GM20000 (cell line): ENCODE measurements at regions not wholly inside any gene's neighbourhood (a gene's known extent, or its start where the extent isn't known, plus 50 kb on each side); places are given as distances from the start of the nearest gene placed in this dataset.

Source experiments
- DNase-seq: peaks from one replicate; pipeline ENCODE4 v3.0.0; 2012; ENCODE audit warnings: low spot score
- TF ChIP-seq, protein P1 (sequence below): IDR thresholded peaks from 2 replicates; pipeline ENCODE4 v1.5.1; 2012; ENCODE audit warnings: mild to moderate bottlenecking, control low read depth; ENCODE audit errors: extremely low read depth, missing control alignments

DNA sequence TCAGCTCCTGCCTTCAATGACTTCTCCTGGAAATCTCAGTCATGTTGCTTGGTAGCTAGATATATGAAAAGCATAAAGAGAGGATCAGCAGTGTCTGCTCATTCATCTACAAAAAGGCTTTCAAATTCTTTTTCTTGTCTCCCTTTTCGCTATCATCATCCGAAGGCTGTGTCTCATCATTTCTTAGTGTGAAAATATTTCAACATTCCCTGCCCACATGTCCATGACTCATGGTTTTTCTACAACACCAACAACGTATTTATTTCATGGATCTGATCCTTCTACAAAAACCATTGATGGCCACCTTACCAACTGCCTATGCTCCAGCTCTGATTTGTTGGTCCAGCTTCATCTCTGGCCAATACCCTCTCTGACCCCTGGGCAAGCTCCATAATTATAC, 472.5 kb upstream of the GHITM start:
- no peak for DNase-seq

DNA sequence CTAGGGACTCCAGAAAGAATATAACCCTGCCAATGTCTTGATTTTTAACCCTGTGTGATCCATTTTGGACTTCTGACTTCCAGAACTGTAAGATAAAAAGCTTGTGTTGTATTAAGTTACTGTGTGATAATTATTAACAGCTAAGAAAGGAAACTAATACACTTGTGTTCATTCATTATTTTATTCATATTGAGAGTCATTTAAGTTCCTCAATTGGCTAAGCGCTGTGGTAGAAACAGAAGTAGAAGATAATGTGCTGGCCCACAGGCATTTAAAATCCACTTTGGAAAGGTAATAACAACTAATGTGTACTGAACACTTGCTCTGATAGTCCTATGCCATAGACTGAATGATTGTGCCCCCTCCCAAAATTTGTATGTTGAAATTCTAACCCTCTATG, 471.7 kb upstream of the GHITM start:
- TF ChIP-seq, protein P1, sequence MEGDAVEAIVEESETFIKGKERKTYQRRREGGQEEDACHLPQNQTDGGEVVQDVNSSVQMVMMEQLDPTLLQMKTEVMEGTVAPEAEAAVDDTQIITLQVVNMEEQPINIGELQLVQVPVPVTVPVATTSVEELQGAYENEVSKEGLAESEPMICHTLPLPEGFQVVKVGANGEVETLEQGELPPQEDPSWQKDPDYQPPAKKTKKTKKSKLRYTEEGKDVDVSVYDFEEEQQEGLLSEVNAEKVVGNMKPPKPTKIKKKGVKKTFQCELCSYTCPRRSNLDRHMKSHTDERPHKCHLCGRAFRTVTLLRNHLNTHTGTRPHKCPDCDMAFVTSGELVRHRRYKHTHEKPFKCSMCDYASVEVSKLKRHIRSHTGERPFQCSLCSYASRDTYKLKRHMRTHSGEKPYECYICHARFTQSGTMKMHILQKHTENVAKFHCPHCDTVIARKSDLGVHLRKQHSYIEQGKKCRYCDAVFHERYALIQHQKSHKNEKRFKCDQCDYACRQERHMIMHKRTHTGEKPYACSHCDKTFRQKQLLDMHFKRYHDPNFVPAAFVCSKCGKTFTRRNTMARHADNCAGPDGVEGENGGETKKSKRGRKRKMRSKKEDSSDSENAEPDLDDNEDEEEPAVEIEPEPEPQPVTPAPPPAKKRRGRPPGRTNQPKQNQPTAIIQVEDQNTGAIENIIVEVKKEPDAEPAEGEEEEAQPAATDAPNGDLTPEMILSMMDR = no peak
- no peak for DNase-seq

More for the DNA sequence above, 472.5 kb upstream of the GHITM start:
- TF ChIP-seq, protein P1 = no peak

DNA sequence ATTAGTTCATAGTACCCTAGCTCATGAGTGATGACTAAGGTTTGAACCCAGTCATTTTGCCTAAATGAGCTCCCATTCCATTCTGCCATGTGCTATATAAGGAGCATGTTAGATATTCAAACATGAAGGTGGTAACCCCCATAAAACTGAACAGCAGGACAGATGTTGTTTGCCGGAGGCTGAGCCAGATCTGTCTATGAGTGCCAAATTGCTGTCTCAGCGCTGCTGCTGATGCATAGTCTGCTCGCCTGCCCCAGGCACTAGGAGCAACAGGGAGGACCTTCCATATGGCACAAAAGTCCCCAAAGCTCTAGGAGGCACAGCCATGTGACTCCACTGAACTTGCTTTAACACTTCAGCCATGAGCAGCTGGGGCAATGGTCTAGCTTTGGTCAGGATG, 466.0 kb upstream of the GHITM start:
- no peak for DNase-seq

DNA sequence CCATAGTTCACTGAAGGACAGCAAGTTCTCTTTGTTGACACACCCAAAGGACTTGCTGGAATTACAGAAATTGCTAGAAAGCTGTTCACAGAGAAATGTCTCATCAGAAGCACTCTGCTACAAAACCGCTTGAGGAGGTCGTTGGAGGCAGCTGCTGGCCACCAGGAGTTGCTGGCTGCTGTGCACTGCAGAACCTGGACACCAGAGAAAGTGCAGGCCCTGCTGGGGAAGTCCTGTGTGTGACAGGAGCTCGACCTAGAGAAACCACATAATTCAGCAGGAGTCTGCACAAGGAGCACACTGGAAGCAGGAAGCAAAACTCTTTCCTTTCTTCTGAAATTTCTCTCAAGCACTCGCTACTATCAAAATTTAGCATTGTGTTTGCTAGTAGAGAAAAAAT, 461.5 kb upstream of the GHITM start:
- TF ChIP-seq, protein P1 = no peak

More for the DNA sequence above, 466.0 kb upstream of the GHITM start:
- TF ChIP-seq, protein P1 = no peak

DNA sequence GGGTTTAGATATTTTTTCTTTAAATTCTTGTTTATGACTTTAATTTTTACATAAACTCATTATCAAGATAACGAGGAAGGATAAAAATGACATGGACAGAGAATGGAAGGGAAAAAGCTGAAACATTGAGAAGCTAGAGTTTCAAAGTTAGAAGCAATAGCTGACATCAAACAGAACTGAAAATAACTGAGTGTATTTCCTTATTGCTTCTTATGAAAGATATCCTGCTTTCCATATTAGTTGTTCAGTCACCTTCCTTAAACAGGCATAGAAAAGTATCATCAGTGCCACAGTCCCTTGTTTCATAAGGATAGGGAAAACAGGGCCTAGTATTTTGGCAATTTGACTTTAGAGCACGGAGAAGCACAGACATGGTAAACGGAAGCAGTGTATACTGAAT, 460.5 kb upstream of the GHITM start:
- no peak for DNase-seq
- TF ChIP-seq, protein P1 = no peak

More for the DNA sequence above, 461.5 kb upstream of the GHITM start:
- peak; percentile 15 for DNase-seq

DNA sequence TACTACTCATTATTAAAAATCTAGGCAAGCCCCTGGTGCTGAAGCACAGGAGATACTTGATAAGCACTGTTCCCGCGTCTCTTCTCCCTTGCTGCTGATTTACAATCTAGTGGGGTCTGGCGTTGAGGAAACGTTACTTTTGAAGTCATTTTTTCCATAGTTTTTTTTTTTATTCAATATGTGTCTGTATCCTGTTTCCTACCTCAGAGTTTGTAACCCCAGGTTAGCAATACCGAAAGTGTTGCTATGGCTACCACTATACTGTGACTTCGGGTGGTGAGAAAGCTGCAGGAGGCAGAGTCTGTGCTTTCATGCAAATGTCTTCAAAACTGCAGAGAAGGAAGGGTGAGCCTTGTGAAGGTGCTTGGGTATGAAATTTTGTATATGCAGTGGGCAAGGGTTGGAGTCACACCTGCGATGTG, 458.8 kb upstream of the GHITM start:
- DNase-seq = peak; percentile 78
- TF ChIP-seq, protein P1 = no peak

DNA sequence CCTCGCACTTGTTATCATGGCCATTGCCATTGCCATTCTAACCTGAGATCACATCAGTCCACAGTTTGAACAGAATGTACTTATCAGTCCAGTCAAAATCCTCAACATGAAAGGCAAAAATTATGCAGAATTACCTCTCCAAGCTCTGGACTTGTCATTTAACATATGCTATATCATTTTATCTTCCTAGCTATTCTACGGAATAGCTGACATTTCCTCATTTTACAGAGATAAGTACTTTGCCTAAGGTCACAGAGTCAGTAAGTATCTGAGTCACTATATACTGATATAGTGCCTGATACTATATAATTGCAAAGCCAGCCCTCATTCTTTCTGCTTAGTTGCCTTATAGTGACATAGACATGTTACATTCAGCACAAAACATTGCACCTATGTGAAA, 456.9 kb upstream of the GHITM start:
- TF ChIP-seq, protein P1 = no peak
- no peak for DNase-seq
